Hippocampal formation (tissue), 2 donors: ENCODE measurements at regions not wholly inside any gene's neighbourhood (a gene's known extent, or its start where the extent isn't known, plus 50 kb on each side); places are given as distances from the start of the nearest gene placed in this dataset.

Source experiments
- DNase-seq, 2 donors: peaks; one replicate each; lab custom pipeline; 2025; lab: John Stamatoyannopoulos, UW

- no peak for DNase-seq
Measured at GRCh38 chr18:72181241-72181764, 362.8 kb downstream of the CBLN2 start.

DNA sequence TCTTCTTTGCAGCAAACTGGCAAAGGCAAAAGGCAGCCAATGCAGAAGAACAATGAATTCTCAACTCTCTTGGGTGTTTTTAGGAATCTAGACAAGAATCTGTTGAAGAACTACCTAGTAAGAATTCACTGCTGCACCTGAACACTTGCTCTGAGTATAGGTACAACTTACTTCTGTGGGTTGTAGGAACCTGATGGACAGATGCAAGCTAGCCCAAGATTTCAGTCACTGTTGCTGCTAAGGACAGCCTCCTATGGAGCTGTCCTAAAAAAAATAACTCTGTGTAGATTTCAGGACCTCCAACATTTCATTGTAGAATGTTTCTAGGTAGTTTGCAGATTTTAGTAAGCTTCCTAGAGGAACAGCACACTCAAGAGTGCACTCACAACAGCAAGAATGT, 363.5 kb downstream of the CBLN2 start:
- no peak for DNase-seq

DNA sequence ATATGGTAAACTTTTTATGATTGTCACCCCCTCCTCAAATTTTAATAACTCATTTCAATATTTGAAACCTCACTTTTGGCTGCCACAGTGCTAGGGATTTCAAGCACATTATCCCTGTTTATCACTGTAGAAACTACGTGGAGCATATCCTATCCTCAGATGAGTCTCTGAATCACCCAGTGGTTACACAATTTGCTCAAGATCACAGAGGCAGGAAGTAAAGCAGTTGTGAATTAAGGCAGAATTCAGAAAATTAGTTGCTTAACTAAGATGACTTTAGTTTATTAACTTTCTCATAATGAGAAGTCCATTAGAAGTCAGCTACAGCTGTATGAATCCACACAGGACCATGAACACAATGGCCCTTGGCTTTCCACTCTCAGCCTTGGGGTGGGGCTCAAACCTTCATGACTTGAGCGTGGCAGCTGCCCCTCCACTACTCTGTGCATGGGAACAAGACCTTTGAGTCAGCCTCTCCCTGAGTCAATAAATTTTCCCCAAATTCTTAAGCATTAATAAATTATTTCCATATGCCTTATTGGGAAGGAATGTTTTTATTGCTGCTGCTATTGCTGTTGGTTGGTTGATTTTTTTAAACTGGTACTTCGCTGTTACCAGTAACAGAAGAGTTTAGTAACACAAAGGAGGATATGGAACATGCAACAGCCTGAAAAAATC, 369.0 kb downstream of the CBLN2 start:
- no peak for DNase-seq

- DNase-seq: no peak
Measured at GRCh38 chr18:72171596-72171995, 372.5 kb downstream of the CBLN2 start.

DNA sequence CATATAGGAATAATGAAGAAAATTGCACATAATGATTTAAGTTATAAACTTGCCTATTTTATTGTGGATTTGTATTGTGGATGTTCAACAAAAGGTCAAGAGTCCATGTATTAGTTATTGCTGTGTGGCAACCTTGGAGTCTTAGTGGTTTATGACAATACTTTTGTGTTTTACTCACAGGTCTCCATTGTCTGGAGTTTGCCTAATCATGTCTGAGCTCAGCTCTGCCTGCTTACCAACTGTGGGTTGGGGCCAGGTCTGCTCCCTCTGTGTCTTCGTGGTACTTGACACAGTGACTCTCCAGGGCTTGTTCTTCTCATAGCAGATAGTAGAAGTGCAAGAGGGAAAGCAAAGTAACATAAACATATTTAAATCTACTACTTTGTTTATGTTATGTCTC, 382.5 kb downstream of the CBLN2 start:
- no peak for DNase-seq

GRCh38 chr18:72160510-72161445, 383.4 kb downstream of the CBLN2 start:
- DNase-seq: no peak

- DNase-seq: peak; percentile 19 to 35
Measured at GRCh38 chr18:72155327-72155726, 388.8 kb downstream of the CBLN2 start.

GRCh38 chr18:72154926-72155325, 389.2 kb downstream of the CBLN2 start:
- DNase-seq: no peak

DNA sequence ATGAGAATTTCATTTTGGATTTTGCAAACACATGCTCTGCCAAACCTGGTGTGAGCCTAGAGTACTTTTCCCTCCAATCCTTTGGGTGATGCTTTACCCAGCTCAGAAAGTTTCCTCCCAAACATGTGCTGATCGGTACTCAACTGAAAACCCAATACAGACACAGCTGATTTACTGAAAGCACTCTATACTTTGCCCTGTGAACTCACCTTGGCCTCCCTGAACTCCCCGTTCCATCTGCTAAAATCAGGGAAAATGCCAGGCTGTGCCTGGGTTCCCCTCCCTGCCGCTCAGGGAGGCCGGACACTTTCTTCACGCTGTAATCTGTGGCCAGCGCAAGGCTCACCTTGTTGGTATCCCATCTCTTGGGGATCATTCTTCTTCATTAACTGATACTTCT, 391.2 kb downstream of the CBLN2 start:
- DNase-seq: no peak

DNA sequence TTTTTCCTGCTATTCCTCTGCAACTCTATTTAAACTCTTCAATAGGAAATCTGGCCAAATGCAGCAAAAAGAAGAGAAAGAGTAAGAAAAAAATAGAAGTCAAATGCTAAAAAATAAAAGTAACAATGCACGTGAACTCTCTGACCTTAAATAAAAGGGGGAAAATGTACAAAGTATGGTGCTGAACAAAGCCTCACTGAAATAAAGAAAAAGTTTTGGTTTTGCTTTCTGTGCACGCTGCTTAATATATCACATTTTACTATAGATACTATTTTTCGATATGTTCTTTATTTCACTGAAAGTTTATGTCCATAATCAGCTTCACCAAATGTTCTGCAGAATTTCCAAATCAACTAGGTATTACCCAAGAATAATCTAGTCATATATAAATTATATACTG, 396.3 kb downstream of the CBLN2 start:
- DNase-seq: no peak

- DNase-seq: no peak
Measured at GRCh38 chr18:72140007-72140406, 404.1 kb downstream of the CBLN2 start.

- DNase-seq: no peak
Measured at GRCh38 chr18:72128649-72129048, 415.5 kb downstream of the CBLN2 start.

DNA sequence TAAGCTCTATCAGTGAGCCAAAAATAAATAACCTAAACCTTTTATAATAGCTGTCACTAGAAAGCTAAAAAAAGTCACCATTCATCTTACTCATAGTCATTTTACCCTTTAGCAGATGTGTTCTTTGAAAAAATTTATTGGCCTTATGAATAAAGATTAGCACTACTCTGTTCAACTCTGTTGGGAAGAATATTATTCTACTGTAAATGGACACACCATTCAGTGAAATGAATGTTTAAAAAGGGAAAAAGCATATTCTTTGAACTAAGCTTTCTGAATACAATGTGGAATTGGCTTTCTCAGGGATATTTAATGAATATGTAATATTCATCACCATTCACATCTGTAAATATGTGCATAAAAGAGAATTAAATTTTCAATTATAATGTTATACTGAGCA, 422.0 kb downstream of the CBLN2 start:
- no peak for DNase-seq

DNA sequence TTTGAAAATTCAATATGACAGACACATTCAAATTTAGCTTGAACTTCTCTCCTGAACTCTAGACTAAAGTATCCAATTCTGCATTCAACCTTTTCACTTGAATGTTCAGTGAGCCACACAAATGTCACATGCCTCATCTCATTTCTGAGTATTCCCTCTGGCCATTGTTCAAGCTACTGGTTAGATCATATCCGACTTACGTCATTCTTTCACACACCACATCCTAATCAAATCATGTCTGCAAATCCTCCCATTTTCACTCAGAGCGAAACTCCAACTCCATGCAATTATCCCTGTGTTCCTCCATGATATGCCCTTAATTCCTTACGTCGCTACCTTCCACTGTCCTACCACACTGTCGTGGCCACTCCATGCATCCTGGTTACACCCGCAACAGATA, 425.1 kb downstream of the CBLN2 start:
- DNase-seq: no peak

DNA sequence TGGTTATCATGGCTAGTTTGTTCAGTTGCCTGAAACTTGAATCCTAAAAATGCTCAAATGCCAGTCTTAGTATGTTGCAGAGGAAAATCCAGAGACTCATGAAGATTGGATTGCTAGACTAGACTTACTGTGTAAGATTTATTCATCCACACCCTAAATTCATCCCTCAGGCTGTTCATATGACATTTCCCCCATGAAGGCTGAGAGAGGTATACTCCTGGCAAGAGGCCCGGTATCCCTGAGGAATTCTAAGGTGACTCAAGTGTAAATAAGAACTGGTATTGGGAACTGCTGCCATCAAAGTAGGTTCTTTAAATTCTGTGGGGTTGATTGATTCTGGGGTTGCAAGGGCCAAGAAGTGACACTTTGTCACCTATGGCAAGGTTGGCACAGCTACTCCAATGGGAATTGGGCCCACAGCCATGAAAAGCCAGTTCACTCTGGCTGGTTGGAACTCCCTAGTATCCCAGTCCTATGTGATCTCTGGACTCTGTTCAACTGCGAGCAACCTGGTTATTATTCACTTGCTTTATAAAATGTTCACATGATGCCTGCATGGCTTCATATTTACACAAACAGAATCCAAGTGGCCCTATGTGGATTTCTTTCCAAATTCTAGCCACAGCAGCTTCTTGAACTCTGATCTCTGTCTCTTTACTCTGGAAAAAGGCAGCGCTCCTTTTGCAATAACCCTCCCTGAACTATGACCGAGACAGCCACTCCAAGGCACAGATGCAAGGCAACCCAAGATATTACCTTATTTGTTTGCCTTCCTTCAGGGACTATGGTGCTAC, 429.1 kb downstream of the CBLN2 start:
- no peak for DNase-seq

- peak; percentile 9 to 35 for DNase-seq
Measured at GRCh38 chr18:72107647-72108383, 436.3 kb downstream of the CBLN2 start.

DNA sequence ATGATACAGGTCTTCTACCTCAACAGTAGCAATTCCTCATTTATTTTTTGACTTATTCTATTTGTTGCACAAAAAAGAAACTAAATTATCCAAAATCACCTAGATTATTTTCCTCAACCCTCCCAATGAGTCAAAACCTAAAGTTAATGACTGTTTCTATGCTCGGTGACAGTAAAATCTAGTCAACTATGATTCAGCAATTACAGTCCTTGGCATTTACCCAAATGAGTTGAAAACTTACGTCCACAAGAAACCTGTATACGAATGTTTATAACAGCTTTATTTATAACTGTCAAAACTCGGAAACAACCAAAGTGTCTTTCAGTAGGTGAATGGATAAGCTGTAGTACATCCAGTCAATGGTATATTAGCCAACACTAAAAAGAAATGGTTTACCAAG, 439.3 kb downstream of the CBLN2 start:
- no peak for DNase-seq

DNA sequence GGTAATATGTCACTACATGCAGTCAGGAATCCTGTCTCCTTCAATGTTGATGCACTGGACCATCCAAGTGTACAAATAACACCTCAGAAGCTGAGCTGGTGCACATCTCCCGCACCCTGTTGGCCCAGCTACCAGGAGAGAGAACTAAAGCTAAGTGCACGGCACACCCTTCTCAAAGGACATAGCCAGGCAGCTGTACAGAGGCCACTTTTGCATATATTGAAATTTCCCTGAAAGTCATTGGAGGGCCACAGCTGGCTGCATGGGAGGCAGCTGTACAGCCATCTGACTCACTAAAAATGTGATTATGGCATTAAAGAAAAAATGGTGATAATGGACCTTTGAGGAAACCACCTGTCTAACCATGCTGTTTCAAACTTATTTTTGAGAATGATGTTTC, 441.7 kb downstream of the CBLN2 start:
- DNase-seq: no peak

DNA sequence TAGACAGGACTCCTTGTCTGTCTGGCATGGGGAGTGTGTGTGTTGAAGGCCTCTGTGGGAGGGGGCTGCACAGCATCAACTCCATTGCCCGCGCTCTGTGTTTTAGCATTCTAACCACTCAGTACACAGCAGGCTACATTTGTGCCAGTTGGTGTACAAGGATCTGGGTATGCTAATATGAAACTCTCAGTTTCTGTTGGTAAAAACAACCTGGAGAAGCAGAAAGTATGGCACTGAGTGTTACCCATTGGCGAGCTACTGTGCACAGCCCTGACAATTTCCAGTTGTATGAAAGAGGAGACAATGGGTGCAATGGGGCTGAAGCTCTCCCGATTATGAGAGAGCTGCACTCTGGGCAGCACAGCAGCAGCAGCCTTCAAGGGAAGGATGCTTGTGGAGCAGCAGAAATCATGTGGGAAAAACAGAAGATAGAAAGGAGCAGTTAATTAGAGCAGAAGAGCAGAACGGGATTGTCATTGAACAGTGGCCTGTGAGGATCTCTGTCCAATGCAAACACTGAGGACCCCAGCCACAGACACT, 443.6 kb downstream of the CBLN2 start:
- DNase-seq: no peak

DNA sequence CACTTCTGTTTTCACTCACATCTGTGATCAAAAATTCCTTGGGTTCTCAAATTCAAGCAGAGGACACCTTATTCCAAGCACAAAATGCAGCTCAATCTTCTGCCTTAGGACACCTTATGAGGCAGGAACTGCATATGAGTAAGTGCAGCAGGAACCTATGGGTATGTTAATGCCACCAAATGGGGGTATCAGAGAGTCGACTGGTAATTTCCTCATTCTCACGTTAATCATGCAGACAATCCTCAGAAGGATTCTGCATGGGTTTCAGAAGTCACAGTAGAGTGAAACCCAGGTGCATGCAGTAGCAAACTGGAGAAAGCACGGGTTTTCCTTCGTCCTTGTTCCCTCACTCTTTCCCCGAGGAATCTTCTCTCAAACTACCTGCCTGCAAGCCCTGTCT, 452.8 kb downstream of the CBLN2 start:
- DNase-seq: no peak

GRCh38 chr18:72089432-72089831, 454.7 kb downstream of the CBLN2 start:
- DNase-seq: no peak
